Hepatocyte (in vitro differentiated cells): ENCODE measurements at regions not wholly inside any gene's neighbourhood (a gene's known extent, or its start where the extent isn't known, plus 50 kb on each side); places are given as distances from the start of the nearest gene placed in this dataset.

Experiments used
- DNase-seq: peaks from one replicate; pipeline ENCODE4 v3.0.0-alpha.2; 2016; ENCODE audit warnings: low spot score
- H2AFZ ChIP-seq: fragments of 200-600 bp; sonication (generic); 2 replicates; pipeline ENCODE4 v1.6.0; 2016; ENCODE audit warnings: antibody characterized with exemption, mild to moderate bottlenecking
- H3K27ac ChIP-seq: fragments of 200-600 bp; sonication (generic); 2 replicates; pipeline ENCODE4 v1.5.1; 2016; ENCODE audit warnings: mild to moderate bottlenecking
- H3K27me3 ChIP-seq: fragments of 200-600 bp; sonication (generic); 2 replicates; pipeline ENCODE4 v1.6.1; 2016
- H3K36me3 ChIP-seq: fragments of 200-600 bp; sonication (generic); replicated peaks from 2 replicates; pipeline ENCODE4 v1.5.1; 2016; ENCODE audit warnings: low read depth; ENCODE audit not compliant: insufficient read depth
- H3K4me1 ChIP-seq: fragments of 200-600 bp; sonication (generic); 2 replicates; pipeline ENCODE4 v1.5.1; 2016; ENCODE audit warnings: mild to moderate bottlenecking, moderate library complexity; ENCODE audit not compliant: insufficient read depth
- H3K4me2 ChIP-seq: fragments of 200-600 bp; sonication (generic); 2 replicates; pipeline ENCODE4 v1.6.0; 2016
- H3K4me3 ChIP-seq: fragments of 200-600 bp; sonication (generic); 2 replicates; pipeline ENCODE4 v1.5.1; 2016; ENCODE audit warnings: mild to moderate bottlenecking
- H3K79me2 ChIP-seq: fragments of 200-600 bp; sonication (generic); 2 replicates; pipeline ENCODE4 v1.6.0; 2017; ENCODE audit warnings: mild to moderate bottlenecking
- H3K9me2 ChIP-seq: fragments of 200-600 bp; sonication (generic); replicated peaks from 2 replicates; pipeline ENCODE4 v1.6.0; 2017; ENCODE audit warnings: mild to moderate bottlenecking; ENCODE audit not compliant: insufficient read depth
- H3K9me3 ChIP-seq: fragments of 200-600 bp; sonication (generic); 2 replicates; pipeline ENCODE4 v1.5.1; 2016; ENCODE audit warnings: low read depth, mild to moderate bottlenecking
- H4K20me1 ChIP-seq: fragments of 200-600 bp; sonication (generic); 2 replicates; pipeline ENCODE4 v1.6.0; 2016; ENCODE audit warnings: mild to moderate bottlenecking; ENCODE audit not compliant: insufficient read depth, poor library complexity, severe bottlenecking
- EZH2 ChIP-seq: fragments of 200-600 bp; sonication (generic); IDR thresholded peaks from 2 replicates; pipeline ENCODE4 v1.6.1; 2016; ENCODE audit warnings: antibody characterized with exemption, mild to moderate bottlenecking, borderline replicate concordance
- EZH2phosphoT487 ChIP-seq: fragments of 200-600 bp; sonication (generic); IDR thresholded peaks from one replicate; pipeline ENCODE4 v1.6.1; 2018; ENCODE audit warnings: antibody characterized with exemption, mild to moderate bottlenecking, low read depth, moderate library complexity; ENCODE audit not compliant: unreplicated experiment, severe bottlenecking
- WGBS: methylation state at CpG from one replicate; pipeline ENCODE4 v1.1.6; 2016; ENCODE audit warnings: low lambda C conversion rate; ENCODE audit errors: missing lambda C conversion rate; 5-methylcytosine and 5-hydroxymethylcytosine counted together
- TF ChIP-seq, protein P1 (sequence below): fragments of 200-600 bp; sonication (generic); IDR thresholded peaks from 2 replicates; pipeline ENCODE4 v1.5.1; 2016; ENCODE audit warnings: antibody characterized with exemption, mild to moderate bottlenecking; ENCODE audit not compliant: poor library complexity

DNA sequence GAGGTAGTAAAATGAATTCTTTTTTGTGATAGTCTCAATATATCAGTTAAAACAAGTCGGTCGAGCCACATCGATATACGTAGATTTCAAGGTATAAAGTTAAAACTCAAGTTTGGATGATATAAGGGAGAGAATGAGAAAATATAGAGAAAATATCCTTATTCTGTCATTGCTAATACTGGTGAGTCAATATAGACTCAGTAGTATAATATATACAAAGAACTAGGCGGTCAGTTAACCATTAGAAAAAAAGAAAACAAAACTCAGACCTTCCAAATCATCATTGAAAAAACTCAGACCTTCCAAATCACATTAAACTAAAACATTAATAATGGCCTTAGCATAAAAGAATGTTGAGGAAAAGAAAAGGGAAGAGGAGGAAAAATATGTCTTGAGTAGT, 817.1 kb upstream of the IGFBP3 start:
- no peak overlapping the region for H2AFZ ChIP-seq
- TF ChIP-seq EZH2: no peak
- TF ChIP-seq, protein P1, sequence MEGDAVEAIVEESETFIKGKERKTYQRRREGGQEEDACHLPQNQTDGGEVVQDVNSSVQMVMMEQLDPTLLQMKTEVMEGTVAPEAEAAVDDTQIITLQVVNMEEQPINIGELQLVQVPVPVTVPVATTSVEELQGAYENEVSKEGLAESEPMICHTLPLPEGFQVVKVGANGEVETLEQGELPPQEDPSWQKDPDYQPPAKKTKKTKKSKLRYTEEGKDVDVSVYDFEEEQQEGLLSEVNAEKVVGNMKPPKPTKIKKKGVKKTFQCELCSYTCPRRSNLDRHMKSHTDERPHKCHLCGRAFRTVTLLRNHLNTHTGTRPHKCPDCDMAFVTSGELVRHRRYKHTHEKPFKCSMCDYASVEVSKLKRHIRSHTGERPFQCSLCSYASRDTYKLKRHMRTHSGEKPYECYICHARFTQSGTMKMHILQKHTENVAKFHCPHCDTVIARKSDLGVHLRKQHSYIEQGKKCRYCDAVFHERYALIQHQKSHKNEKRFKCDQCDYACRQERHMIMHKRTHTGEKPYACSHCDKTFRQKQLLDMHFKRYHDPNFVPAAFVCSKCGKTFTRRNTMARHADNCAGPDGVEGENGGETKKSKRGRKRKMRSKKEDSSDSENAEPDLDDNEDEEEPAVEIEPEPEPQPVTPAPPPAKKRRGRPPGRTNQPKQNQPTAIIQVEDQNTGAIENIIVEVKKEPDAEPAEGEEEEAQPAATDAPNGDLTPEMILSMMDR: no peak
- no peak for TF ChIP-seq EZH2phosphoT487
- no peak overlapping the region for H3K27ac ChIP-seq

DNA sequence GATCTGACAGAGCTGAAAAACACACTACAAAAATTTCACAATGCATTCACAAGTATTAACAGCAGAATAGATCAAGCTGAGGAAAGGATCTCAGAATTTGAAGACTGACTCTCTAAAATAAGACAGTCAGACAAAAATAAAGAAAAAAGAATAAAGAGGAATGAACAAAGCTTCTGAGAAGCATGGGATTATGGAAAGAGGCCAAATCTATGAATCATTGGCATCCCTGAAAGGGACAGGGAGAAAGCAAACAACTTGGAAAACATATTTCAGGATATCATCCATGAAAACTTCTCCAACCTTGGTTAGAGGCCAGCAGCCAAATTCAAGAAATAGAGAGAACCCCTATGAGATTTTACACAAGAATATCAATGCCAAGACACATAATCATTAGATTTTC, 804.8 kb upstream of the IGFBP3 start:
- Histone ChIP-seq H3K79me2 (no peaks in the 10 kb centered on the region), H3K27ac (no peak overlapping the region), H4K20me1 (no peaks in the 10 kb centered on the region), H3K4me2 (no peak overlapping the region), H3K27me3 (no peaks in the 10 kb centered on the region), H3K9me2 (no peaks in the 10 kb centered on the region), H3K9me3 (no peaks in the 10 kb centered on the region), H3K36me3 (no peaks in the 10 kb centered on the region), H3K4me1 (no peaks in the 10 kb centered on the region), H3K4me3 (no peak overlapping the region), H2AFZ (no peak overlapping the region)
- DNase-seq: no peak
- TF ChIP-seq EZH2 (no peak), EZH2phosphoT487 (no peak)
- TF ChIP-seq, protein P1: no peak

More for the DNA sequence above, 817.1 kb upstream of the IGFBP3 start:
- Histone ChIP-seq H3K27me3 (no peaks in the 10 kb centered on the region), H3K9me2 (no peaks in the 10 kb centered on the region), H4K20me1 (no peaks in the 10 kb centered on the region), H3K36me3 (no peaks in the 10 kb centered on the region), H3K9me3 (no peaks in the 10 kb centered on the region), H3K4me2 (no peak overlapping the region), H3K4me1 (no peaks in the 10 kb centered on the region), H3K79me2 (no peaks in the 10 kb centered on the region), H3K4me3 (no peak overlapping the region)
- DNase-seq: no peak
- WGBS: 98% methylated on average over 5 of the region's 5 CpGs

DNA sequence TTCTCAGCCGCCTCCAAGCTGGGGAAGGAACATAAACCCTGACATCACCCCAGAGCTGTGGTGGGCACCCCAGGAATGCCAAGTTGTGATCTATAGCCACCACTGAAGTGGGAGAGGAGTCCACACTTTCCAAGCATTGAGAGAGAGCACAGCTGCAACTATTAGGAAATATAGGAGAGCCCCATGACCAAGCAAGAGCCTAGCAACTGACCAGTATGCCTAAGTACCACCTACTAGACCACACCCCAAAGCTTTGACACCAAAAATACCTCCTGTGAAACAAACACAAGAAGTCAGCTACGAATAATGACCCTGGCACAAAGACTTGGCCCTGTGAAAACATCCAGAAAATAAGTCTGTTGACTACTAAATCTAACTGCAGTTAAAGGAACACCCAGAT, 804.1 kb upstream of the IGFBP3 start:
- H3K27me3 ChIP-seq: no peaks in the 10 kb centered on the region
- H3K4me3 ChIP-seq: no peak overlapping the region
- no peaks in the 10 kb centered on the region for H3K79me2 ChIP-seq
- no peak overlapping the region for H3K4me2 ChIP-seq
- H4K20me1 ChIP-seq: no peaks in the 10 kb centered on the region
- no peak overlapping the region for H2AFZ ChIP-seq
- no peaks in the 10 kb centered on the region for H3K9me3 ChIP-seq
- no peaks in the 10 kb centered on the region for H3K4me1 ChIP-seq
- 94% methylated on average over 2 of the region's 2 CpGs for WGBS
- no peaks in the 10 kb centered on the region for H3K9me2 ChIP-seq
- TF ChIP-seq, protein P1: no peak
- no peak for TF ChIP-seq EZH2
- no peak for TF ChIP-seq EZH2phosphoT487
- DNase-seq: no peak
- no peak overlapping the region for H3K27ac ChIP-seq
- H3K36me3 ChIP-seq: no peaks in the 10 kb centered on the region

DNA sequence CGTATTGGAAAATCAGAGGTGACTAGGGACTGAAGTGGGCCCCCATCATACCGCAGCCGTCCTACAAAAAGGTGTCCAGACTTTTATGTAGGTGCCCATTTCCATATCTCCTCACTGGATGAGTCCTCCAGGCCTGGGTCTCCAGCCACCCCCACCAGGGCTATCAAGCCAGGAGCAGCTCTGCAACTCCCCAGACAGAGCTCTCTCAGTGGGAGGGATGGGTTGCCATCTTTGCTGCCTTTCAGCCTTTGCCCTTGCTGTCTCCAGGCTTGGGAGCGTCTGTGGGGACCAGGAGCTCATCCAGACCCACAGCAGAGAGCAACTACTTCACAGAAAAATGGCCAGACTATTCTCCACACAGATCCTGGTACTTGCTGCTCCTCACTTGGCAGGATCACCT, 802.7 kb upstream of the IGFBP3 start:
- no peak for DNase-seq
- H3K27me3 ChIP-seq: no peaks in the 10 kb centered on the region
- H3K4me1 ChIP-seq: no peaks in the 10 kb centered on the region
- H3K4me3 ChIP-seq: no peak overlapping the region
- no peak overlapping the region for H3K27ac ChIP-seq
- no peaks in the 10 kb centered on the region for H3K36me3 ChIP-seq
- no peaks in the 10 kb centered on the region for H3K9me3 ChIP-seq
- H2AFZ ChIP-seq: no peak overlapping the region
- TF ChIP-seq EZH2phosphoT487 (no peak), EZH2 (no peak)
- TF ChIP-seq, protein P1: no peak
- no peaks in the 10 kb centered on the region for H4K20me1 ChIP-seq
- no peaks in the 10 kb centered on the region for H3K9me2 ChIP-seq
- WGBS: 97% methylated on average over 4 of the region's 4 CpGs
- no peak overlapping the region for H3K4me2 ChIP-seq
- no peaks in the 10 kb centered on the region for H3K79me2 ChIP-seq
